Transverse colon (tissue), 4 donors: ENCODE measurements at regions not wholly inside any gene's neighbourhood (a gene's known extent, or its start where the extent isn't known, plus 50 kb on each side); places are given as distances from the start of the nearest gene placed in this dataset.

Source experiments
- DNase-seq: peaks from one replicate; pipeline ENCODE4 v3.0.0-alpha.2; 2019
- H3K27ac ChIP-seq, 4 donors: fragments of 200-600 bp; sonication (generic); 2 replicates each; pipeline ENCODE4 v1.5.1; 2016 to 2018; ENCODE audit warnings: inconsistent platforms in 4 of 4
- H3K27me3 ChIP-seq: fragments of 200-600 bp; sonication (generic); 2 replicates; pipeline ENCODE4 v1.5.1; 2017; ENCODE audit warnings: inconsistent platforms
- H3K36me3 ChIP-seq, 4 donors: fragments of 200-600 bp; sonication (generic); 2 replicates each; pipeline ENCODE4 v1.5.1; 2017 to 2019; ENCODE audit warnings: inconsistent platforms in 4 of 4
- H3K4me1 ChIP-seq, 4 donors: fragments of 200-600 bp; sonication (generic); 2 replicates each; pipeline ENCODE4 v1.5.1; 2017 to 2020; ENCODE audit warnings: inconsistent platforms in 4 of 4
- H3K4me3 ChIP-seq, 4 donors: fragments of 200-600 bp; sonication (generic); 1 replicate in 1 of 4; 2 replicates in 3 of 4; pipeline versions ENCODE4 v1.5.1 to v1.6.1; 2017 to 2019; ENCODE audit warnings: inconsistent platforms in 4 of 4
- H3K9me3 ChIP-seq, 2 donors: fragments of 200-600 bp; sonication (generic); 2 replicates each; pipeline ENCODE4 v1.5.1; 2017 to 2019; ENCODE audit warnings: inconsistent platforms in 2 of 2
- CTCF ChIP-seq, 5 experiments: fragments of 200-600 bp in 3 of 5; fragments of 450-650 bp in 2 of 5; sonication (generic) in 3 of 5; IDR thresholded peaks; 1 replicate in 2 of 5; 2 replicates in 3 of 5; pipeline ENCODE4 v1.5.1; 2016 to 2017; ENCODE audit warnings: antibody characterized with exemption in 5 of 5, inconsistent platforms in 3 of 5, mild to moderate bottlenecking in 2 of 5, moderate library complexity in 1 of 5
- EP300 ChIP-seq: sonication (generic); formaldehyde crosslinking; IDR thresholded peaks from one replicate; pipeline ENCODE4 v1.6.1; 2017; ENCODE audit warnings: antibody characterized with exemption, low read depth
- POLR2A ChIP-seq: fragments of 450-650 bp; IDR thresholded peaks from one replicate; pipeline ENCODE4 v1.6.1; 2016; ENCODE audit warnings: antibody characterized with exemption, mild to moderate bottlenecking, moderate library complexity
- POLR2AphosphoS5 ChIP-seq, 3 donors: sonication (generic); formaldehyde crosslinking; IDR thresholded peaks; one replicate each; pipeline ENCODE4 v1.6.1; 2016; ENCODE audit warnings: antibody characterized with exemption in 3 of 3
- WGBS, 2 donors: methylation state at CpG; one replicate each; pipeline ENCODE4 v1.1.5; 2018; ENCODE audit warnings: low coverage in 1 of 2; 5-methylcytosine and 5-hydroxymethylcytosine counted together
- in situ Hi-C, 4 donors: fragments of 200-750 bp; cut with MboI; loops; one replicate each; pipeline versions ENCODE4 v1.15.0 to v1.15.1; 2017; ENCODE audit warnings: low sequenced_read_pairs in 3 of 4, low pct_ligation_motif_present in 1 of 4, low pct_unique_long_range_greater_than_20kb in 1 of 4
- intact Hi-C: fragments of 100-400 bp; cut with DNase I; formaldehyde crosslinking; loops from one replicate; pipeline ENCODE4 v1.15.1; 2023; ENCODE audit warnings: low total_unique reads

GRCh38 chr2:106278112-106278876 lies 84.2 kb upstream of the UXS1 start:
- Histone ChIP-seq H3K4me3 (no peak overlapping the region), H3K27me3 (no peaks in the 10 kb centered on the region), H3K36me3 (no peaks in the 10 kb centered on the region), H3K27ac (no peak overlapping the region), H3K4me1 (no peaks in the 10 kb centered on the region), H3K9me3 (no peaks in the 10 kb centered on the region)
- DNase-seq: no peak
- in situ Hi-C loops (no loop called here), intact Hi-C loops (no loop called here)
- no peak for TF ChIP-seq POLR2A
- TF ChIP-seq POLR2AphosphoS5 (IDR thresholded peaks at IDR 0.05): no peak
- no peak for TF ChIP-seq CTCF (IDR thresholded peaks at IDR 0.05)
- TF ChIP-seq EP300: no peak
- WGBS, 2 donors: 67 to 78% methylated on average over 3 to 6 of the region's 6 CpGs

- H3K36me3 ChIP-seq: no peaks in the 10 kb centered on the region
Measured at GRCh38 chr2:106277426-106277825, 83.3 kb upstream of the UXS1 start.

GRCh38 chr2:106275971-106276370 lies 81.9 kb upstream of the UXS1 start:
- Histone ChIP-seq H3K36me3 (no peaks in the 10 kb centered on the region), H3K4me1 (no peaks in the 10 kb centered on the region), H3K4me3 (no peak overlapping the region), H3K9me3 (no peaks in the 10 kb centered on the region), H3K27me3 (no peaks in the 10 kb centered on the region), H3K27ac (no peak overlapping the region)
- intact Hi-C loops (no loop called here), in situ Hi-C loops (no loop called here)
- DNase-seq: no peak
- no peak for TF ChIP-seq CTCF (IDR thresholded peaks at IDR 0.05)
- no peak for TF ChIP-seq POLR2AphosphoS5 (IDR thresholded peaks at IDR 0.05)
- TF ChIP-seq POLR2A: no peak
- TF ChIP-seq EP300: no peak
- WGBS, 2 donors: 93 to 100% methylated on average over 1 to 11 of the region's 11 CpGs

More at GRCh38 chr2:106277426-106277825, 83.3 kb upstream of the UXS1 start:
- no peak for TF ChIP-seq POLR2AphosphoS5 (IDR thresholded peaks at IDR 0.05)
- TF ChIP-seq CTCF (IDR thresholded peaks at IDR 0.05): no peak
- no peak for TF ChIP-seq EP300
- TF ChIP-seq POLR2A: no peak
- H3K27me3 ChIP-seq: no peaks in the 10 kb centered on the region
- H3K4me1 ChIP-seq: no peaks in the 10 kb centered on the region
- intact Hi-C loops (no loop called here), in situ Hi-C loops (no loop called here)
- no peak overlapping the region for H3K27ac ChIP-seq
- no peak overlapping the region for H3K4me3 ChIP-seq
- no peak for DNase-seq
- 93 to 100% methylated on average over 3 to 4 of the region's 4 CpGs for WGBS, 2 donors
- H3K9me3 ChIP-seq: no peaks in the 10 kb centered on the region

- 70 to 76% methylated on average over 3 to 7 of the region's 7 CpGs for WGBS, 2 donors
- Histone ChIP-seq H3K36me3 (no peaks in the 10 kb centered on the region), H3K27me3 (no peaks in the 10 kb centered on the region), H3K4me1 (peaks cover 0 to 9% (median 4%) of the 10 kb centered on the region in 4 donors), H3K9me3 (no peaks in the 10 kb centered on the region), H3K27ac (no peak overlapping the region), H3K4me3 (no peak overlapping the region)
- no peak for DNase-seq
- intact Hi-C loops (no loop called here), in situ Hi-C loops (no loop called here)
- TF ChIP-seq EP300 (no peak), CTCF (IDR thresholded peaks at IDR 0.05) (no peak), POLR2AphosphoS5 (IDR thresholded peaks at IDR 0.05) (no peak), POLR2A (no peak)
Measured at GRCh38 chr2:106274668-106275067, 80.6 kb upstream of the UXS1 start.
